ENCODE measurements at regions not wholly inside any gene's neighbourhood (a gene's known extent, or its start where the extent isn't known, plus 50 kb on each side); places are given as distances from the start of the nearest gene placed in this dataset.

DNA sequence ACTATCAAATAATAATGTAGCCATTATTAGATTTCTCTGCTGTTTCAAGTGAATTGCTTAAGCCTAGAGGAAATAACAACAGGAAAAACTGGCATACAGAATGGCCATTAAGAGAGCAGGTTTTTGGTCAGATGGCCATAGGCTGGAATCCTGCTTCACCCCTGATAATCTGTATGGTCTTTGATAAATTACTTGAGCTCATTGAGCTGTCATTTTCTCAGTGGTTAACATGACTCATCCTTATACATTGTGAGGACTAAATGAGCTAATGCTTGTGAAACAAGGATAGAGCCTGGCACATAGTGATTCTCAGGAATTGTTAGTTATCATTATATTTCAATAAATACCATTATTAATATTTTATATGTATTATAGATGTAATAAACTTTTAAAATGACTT lies 516.5 kb downstream of the KIF4B start:
- Histone ChIP-seq H3K4ac (ENCODE audit: low read length) (no peak overlapping the region), H2BK120ac (ENCODE audit: low read depth, low read length) (no peak overlapping the region), H3K14ac (ENCODE audit: low read length) (no peak overlapping the region), H3K79me1 (ENCODE audit: low read depth, low read length) (no peaks in the 10 kb centered on the region), H4K91ac (ENCODE audit: low read depth, low read length, poor library complexity) (no peak overlapping the region), H2AK5ac (ENCODE audit: low read depth, low read length) (no peak overlapping the region), H3K4me1 (ENCODE audit: control insufficient read depth in 2 of 2, insufficient read depth in 1 of 2, low read depth in 1 of 2, low read length in 2 of 2) (peaks cover 0 to 2% of the 10 kb centered on the region in 2 donors), H2BK15ac (ENCODE audit: low read length) (no peak overlapping the region), H2BK5ac (ENCODE audit: low read length) (no peak overlapping the region), H2BK12ac (ENCODE audit: low read length) (no peak overlapping the region), H3K9me3 (replicated peaks in 1 of 2; ENCODE audit: control insufficient read depth in 2 of 2, insufficient read depth in 1 of 2, low read depth in 1 of 2, low read length in 2 of 2) (peaks cover 0 to 2% of the 10 kb centered on the region in 2 donors), H3K9ac (ENCODE audit: low read depth, low read length, poor library complexity) (no peak overlapping the region), H2AFZ (ENCODE audit: low read length) (no peak overlapping the region), H3K27me3 (ENCODE audit: control insufficient read depth in 3 of 3, insufficient read depth in 3 of 3, low read depth in 1 of 3, low read length in 3 of 3) (no peaks in the 10 kb centered on the region), H3K18ac (ENCODE audit: low read length) (no peak overlapping the region), H3K27ac (replicated peaks; ENCODE audit: low read length) (no peak overlapping the region), H3K4me2 (ENCODE audit: insufficient read depth, low read length, poor library complexity, severe bottlenecking) (no peak overlapping the region), H3K4me3 (ENCODE audit: low read length in 2 of 2) (no peak overlapping the region), H3K36me3 (replicated peaks in 1 of 2; ENCODE audit: control insufficient read depth in 2 of 2, insufficient read depth in 2 of 2, low read length in 2 of 2) (no peaks in the 10 kb centered on the region), H3K23ac (ENCODE audit: low read depth, low read length, poor library complexity) (no peak overlapping the region), H4K8ac (ENCODE audit: low read depth, low read length) (no peak overlapping the region)
- no peak for DNase-seq (ENCODE audit: low spot score)

DNA sequence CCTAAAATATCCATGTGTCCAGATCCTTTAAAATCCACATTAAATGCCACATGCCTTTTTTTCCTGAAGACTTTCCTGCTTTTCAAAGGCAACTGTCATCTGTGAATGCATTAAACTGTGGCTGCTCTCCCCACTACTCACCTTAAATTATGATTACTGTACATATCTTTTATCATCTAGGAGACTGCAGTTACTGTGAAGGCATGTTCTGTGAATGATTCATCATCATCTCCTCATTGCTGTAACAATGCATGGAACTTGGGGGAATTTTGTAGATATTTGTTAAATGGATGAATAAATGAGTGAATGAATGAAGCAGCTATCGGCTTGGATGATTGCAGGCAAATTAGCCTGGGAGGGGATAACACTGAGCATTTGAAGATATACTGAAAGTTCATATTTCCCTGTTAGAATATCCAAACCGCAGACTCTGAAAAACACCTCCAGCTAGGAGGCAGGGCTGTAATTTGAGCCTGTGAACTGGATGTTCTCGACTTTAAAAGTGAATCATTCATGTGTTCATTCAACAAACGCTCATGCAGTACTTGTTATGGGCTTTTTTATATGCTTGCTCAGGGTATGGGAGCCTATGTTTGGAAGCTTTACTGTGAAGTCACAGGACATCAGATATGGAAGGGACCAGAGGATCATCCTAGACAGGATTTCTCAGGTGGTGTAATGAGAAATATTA lies 519.2 kb downstream of the KIF4B start:
- Histone ChIP-seq H3K9me3 (replicated peaks in 1 of 2; ENCODE audit: control insufficient read depth in 2 of 2, insufficient read depth in 1 of 2, low read depth in 1 of 2, low read length in 2 of 2) (peaks cover 0 to 2% of the 10 kb centered on the region in 2 donors), H2AK5ac (ENCODE audit: low read depth, low read length) (no peak overlapping the region), H3K36me3 (replicated peaks in 1 of 2; ENCODE audit: control insufficient read depth in 2 of 2, insufficient read depth in 2 of 2, low read length in 2 of 2) (no peaks in the 10 kb centered on the region), H2BK15ac (ENCODE audit: low read length) (no peak overlapping the region), H3K14ac (ENCODE audit: low read length) (no peak overlapping the region), H3K23ac (ENCODE audit: low read depth, low read length, poor library complexity) (no peak overlapping the region), H4K91ac (ENCODE audit: low read depth, low read length, poor library complexity) (no peak overlapping the region), H2BK120ac (ENCODE audit: low read depth, low read length) (no peak overlapping the region), H4K8ac (ENCODE audit: low read depth, low read length) (no peak overlapping the region), H3K9ac (ENCODE audit: low read depth, low read length, poor library complexity) (no peak overlapping the region), H3K79me1 (ENCODE audit: low read depth, low read length) (no peaks in the 10 kb centered on the region), H2AFZ (ENCODE audit: low read length) (no peak overlapping the region), H3K4ac (ENCODE audit: low read length) (no peak overlapping the region), H3K18ac (ENCODE audit: low read length) (no peak overlapping the region), H3K27ac (replicated peaks; ENCODE audit: low read length) (no peak overlapping the region), H3K4me2 (ENCODE audit: insufficient read depth, low read length, poor library complexity, severe bottlenecking) (no peak overlapping the region), H2BK5ac (ENCODE audit: low read length) (no peak overlapping the region), H3K4me3 (ENCODE audit: low read length in 2 of 2) (no peak overlapping the region), H3K4me1 (ENCODE audit: control insufficient read depth in 2 of 2, insufficient read depth in 1 of 2, low read depth in 1 of 2, low read length in 2 of 2) (peaks cover 0 to 2% of the 10 kb centered on the region in 2 donors), H2BK12ac (ENCODE audit: low read length) (no peak overlapping the region), H3K27me3 (ENCODE audit: control insufficient read depth in 3 of 3, insufficient read depth in 3 of 3, low read depth in 1 of 3, low read length in 3 of 3) (no peaks in the 10 kb centered on the region)
- no CpG with 5 or more reads among the region's 4 CpGs for WGBS, 2 donors (ENCODE audit: extremely low coverage in 2 of 2, insufficient read length in 2 of 2, insufficient replicate concordance in 1 of 2)
- no peak for DNase-seq (ENCODE audit: low spot score)

DNA sequence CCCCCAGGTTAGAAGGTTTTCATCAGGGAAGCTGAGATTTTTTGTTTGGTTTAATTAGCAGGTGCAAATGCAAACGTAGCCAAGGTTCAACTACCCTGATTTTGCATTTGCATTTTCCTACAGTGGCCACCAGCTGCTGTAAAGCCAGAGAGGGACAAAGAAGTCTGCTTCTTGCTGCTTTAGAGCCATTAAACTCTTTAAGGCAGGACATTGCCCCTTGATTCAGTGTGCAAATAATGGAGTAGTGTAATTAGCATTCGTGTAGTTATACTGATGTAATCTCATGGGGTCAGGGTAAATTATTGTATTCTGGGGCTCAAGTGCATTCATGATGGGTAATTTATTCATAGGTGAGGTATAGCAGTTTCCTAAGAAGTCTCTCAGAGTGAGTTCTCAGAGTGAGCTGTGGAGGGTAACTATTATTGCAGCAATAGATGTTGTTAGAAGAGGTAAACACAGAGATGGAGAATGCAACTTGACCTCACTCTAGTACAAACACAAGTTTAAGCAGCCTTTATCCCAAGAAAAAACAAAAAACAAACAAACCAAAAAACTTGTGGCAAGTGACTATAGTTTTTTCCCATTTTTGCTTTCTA lies 526.5 kb downstream of the KIF4B start:
- Histone ChIP-seq H4K8ac (ENCODE audit: low read depth, low read length) (no peak overlapping the region), H3K9ac (ENCODE audit: low read depth, low read length, poor library complexity) (no peak overlapping the region), H3K4ac (ENCODE audit: low read length) (no peak overlapping the region), H2BK120ac (ENCODE audit: low read depth, low read length) (no peak overlapping the region), H3K27me3 (ENCODE audit: control insufficient read depth in 3 of 3, insufficient read depth in 3 of 3, low read depth in 1 of 3, low read length in 3 of 3) (peaks cover 0 to 2% (median 0%) of the 10 kb centered on the region in 3 experiments), H2AK5ac (ENCODE audit: low read depth, low read length) (no peak overlapping the region), H3K36me3 (replicated peaks in 1 of 2; ENCODE audit: control insufficient read depth in 2 of 2, insufficient read depth in 2 of 2, low read length in 2 of 2) (no peaks in the 10 kb centered on the region), H3K4me2 (ENCODE audit: insufficient read depth, low read length, poor library complexity, severe bottlenecking) (no peak overlapping the region), H3K4me1 (ENCODE audit: control insufficient read depth in 2 of 2, insufficient read depth in 1 of 2, low read depth in 1 of 2, low read length in 2 of 2) (no peaks in the 10 kb centered on the region), H3K4me3 (ENCODE audit: low read length in 2 of 2) (no peak overlapping the region), H2BK5ac (ENCODE audit: low read length) (no peak overlapping the region), H2BK15ac (ENCODE audit: low read length) (no peak overlapping the region), H4K91ac (ENCODE audit: low read depth, low read length, poor library complexity) (no peak overlapping the region), H3K27ac (replicated peaks; ENCODE audit: low read length) (no peak overlapping the region), H2AFZ (ENCODE audit: low read length) (no peak overlapping the region), H3K79me1 (ENCODE audit: low read depth, low read length) (no peaks in the 10 kb centered on the region), H2BK12ac (ENCODE audit: low read length) (no peak overlapping the region), H3K14ac (ENCODE audit: low read length) (no peak overlapping the region), H3K23ac (ENCODE audit: low read depth, low read length, poor library complexity) (no peak overlapping the region), H3K18ac (ENCODE audit: low read length) (no peak overlapping the region), H3K9me3 (replicated peaks in 1 of 2; ENCODE audit: control insufficient read depth in 2 of 2, insufficient read depth in 1 of 2, low read depth in 1 of 2, low read length in 2 of 2) (no peaks in the 10 kb centered on the region)
- no CpG with 5 or more reads among the region's 2 CpGs for WGBS, 2 donors (ENCODE audit: extremely low coverage in 2 of 2, insufficient read length in 2 of 2, insufficient replicate concordance in 1 of 2)
- DNase-seq (ENCODE audit: low spot score), result no peak

DNA sequence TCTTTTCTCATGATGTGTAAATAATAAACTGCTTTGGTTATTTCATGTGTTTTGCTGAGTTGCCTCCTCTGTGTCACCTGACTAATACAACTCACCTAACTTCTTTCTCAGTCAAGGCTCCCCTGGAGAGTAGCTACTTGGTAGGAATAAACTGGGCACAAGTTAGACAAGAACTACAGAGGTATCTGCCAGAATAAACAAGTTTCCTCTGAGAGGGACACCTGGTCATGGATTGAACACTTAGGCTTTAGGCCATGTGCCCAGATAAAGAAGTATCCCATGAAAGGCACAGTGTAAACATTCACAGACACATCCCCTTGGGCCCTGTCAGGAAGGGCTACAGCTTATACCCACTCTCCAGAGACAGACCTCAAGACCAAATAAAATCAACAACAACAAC lies 532.5 kb downstream of the KIF4B start:
- H3K23ac ChIP-seq (ENCODE audit: low read depth, low read length, poor library complexity), result no peak overlapping the region
- no peak for DNase-seq (ENCODE audit: low spot score)
- H3K18ac ChIP-seq (ENCODE audit: low read length), result no peak overlapping the region
- no peak overlapping the region for H2AFZ ChIP-seq (ENCODE audit: low read length)
- no peak overlapping the region for H2BK15ac ChIP-seq (ENCODE audit: low read length)
- no peak overlapping the region for H2BK120ac ChIP-seq (ENCODE audit: low read depth, low read length)
- peaks cover 0 to 2% (median 0%) of the 10 kb centered on the region in 3 experiments for H3K27me3 ChIP-seq (ENCODE audit: control insufficient read depth in 3 of 3, insufficient read depth in 3 of 3, low read depth in 1 of 3, low read length in 3 of 3)
- no peak overlapping the region for H2BK12ac ChIP-seq (ENCODE audit: low read length)
- no peak overlapping the region for H4K8ac ChIP-seq (ENCODE audit: low read depth, low read length)
- H3K36me3 ChIP-seq (replicated peaks in 1 of 2; ENCODE audit: control insufficient read depth in 2 of 2, insufficient read depth in 2 of 2, low read length in 2 of 2), result no peaks in the 10 kb centered on the region
- no peak overlapping the region for H3K4me2 ChIP-seq (ENCODE audit: insufficient read depth, low read length, poor library complexity, severe bottlenecking)
- H3K14ac ChIP-seq (ENCODE audit: low read length), result no peak overlapping the region
- no peaks in the 10 kb centered on the region for H3K79me1 ChIP-seq (ENCODE audit: low read depth, low read length)
- H3K27ac ChIP-seq (replicated peaks; ENCODE audit: low read length), result no peak overlapping the region
- no peak overlapping the region for H3K9ac ChIP-seq (ENCODE audit: low read depth, low read length, poor library complexity)
- no peaks in the 10 kb centered on the region for H3K9me3 ChIP-seq (replicated peaks in 1 of 2; ENCODE audit: control insufficient read depth in 2 of 2, insufficient read depth in 1 of 2, low read depth in 1 of 2, low read length in 2 of 2)
- no peaks in the 10 kb centered on the region for H3K4me1 ChIP-seq (ENCODE audit: control insufficient read depth in 2 of 2, insufficient read depth in 1 of 2, low read depth in 1 of 2, low read length in 2 of 2)
- H2BK5ac ChIP-seq (ENCODE audit: low read length), result no peak overlapping the region
- no peak overlapping the region for H3K4ac ChIP-seq (ENCODE audit: low read length)
- H3K4me3 ChIP-seq (ENCODE audit: low read length in 2 of 2), result no peak overlapping the region
- H4K91ac ChIP-seq (ENCODE audit: low read depth, low read length, poor library complexity), result no peak overlapping the region
- no peak overlapping the region for H2AK5ac ChIP-seq (ENCODE audit: low read depth, low read length)
